ENCODE measurements at regions not wholly inside any gene's neighbourhood (a gene's known extent, or its start where the extent isn't known, plus 50 kb on each side); places are given as distances from the start of the nearest gene placed in this dataset.

DNA sequence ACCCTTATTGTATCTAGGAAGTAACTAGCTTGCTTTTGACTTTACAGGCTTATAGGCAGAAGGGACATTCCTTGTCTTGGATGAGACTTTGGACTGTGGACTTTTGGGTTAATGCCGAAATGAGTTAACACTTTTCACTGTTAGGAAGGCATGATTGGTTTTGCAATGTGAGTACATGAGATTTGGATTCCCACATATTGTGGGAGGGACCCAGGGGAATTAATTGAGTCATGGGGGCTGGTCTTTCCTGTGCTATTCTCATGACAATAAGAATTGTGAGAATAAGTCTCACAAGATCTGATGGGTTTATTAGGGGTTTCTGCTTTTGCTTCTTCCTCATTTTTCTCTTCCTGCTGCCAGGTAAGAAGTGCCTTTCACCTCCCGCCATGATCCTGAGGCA is 417.5 kb downstream of the HINT1 start:
- TF ChIP-seq, protein P1, sequence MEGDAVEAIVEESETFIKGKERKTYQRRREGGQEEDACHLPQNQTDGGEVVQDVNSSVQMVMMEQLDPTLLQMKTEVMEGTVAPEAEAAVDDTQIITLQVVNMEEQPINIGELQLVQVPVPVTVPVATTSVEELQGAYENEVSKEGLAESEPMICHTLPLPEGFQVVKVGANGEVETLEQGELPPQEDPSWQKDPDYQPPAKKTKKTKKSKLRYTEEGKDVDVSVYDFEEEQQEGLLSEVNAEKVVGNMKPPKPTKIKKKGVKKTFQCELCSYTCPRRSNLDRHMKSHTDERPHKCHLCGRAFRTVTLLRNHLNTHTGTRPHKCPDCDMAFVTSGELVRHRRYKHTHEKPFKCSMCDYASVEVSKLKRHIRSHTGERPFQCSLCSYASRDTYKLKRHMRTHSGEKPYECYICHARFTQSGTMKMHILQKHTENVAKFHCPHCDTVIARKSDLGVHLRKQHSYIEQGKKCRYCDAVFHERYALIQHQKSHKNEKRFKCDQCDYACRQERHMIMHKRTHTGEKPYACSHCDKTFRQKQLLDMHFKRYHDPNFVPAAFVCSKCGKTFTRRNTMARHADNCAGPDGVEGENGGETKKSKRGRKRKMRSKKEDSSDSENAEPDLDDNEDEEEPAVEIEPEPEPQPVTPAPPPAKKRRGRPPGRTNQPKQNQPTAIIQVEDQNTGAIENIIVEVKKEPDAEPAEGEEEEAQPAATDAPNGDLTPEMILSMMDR (IDR thresholded peaks at IDR 0.05), result no peak

DNA sequence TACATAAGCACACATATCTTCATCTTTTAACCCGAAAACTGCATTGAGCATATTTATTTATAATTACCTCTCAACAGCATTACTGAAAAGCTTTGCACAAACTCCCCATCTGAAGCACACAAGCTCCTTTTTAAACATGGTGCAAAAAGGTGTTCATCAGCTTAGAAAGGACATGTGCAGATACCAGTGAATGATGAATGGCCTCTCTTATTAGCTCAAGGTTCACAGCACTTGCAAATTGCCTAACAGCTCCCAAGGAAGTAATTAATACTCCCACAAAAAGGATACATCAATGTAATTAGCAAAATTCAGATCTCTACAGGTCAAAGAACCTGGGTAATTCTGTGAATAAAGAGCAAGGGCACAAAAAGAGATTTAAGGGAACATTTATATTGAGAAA is 422.0 kb downstream of the HINT1 start:
- TF ChIP-seq, protein P1 (IDR thresholded peaks at IDR 0.05), result no peak

DNA sequence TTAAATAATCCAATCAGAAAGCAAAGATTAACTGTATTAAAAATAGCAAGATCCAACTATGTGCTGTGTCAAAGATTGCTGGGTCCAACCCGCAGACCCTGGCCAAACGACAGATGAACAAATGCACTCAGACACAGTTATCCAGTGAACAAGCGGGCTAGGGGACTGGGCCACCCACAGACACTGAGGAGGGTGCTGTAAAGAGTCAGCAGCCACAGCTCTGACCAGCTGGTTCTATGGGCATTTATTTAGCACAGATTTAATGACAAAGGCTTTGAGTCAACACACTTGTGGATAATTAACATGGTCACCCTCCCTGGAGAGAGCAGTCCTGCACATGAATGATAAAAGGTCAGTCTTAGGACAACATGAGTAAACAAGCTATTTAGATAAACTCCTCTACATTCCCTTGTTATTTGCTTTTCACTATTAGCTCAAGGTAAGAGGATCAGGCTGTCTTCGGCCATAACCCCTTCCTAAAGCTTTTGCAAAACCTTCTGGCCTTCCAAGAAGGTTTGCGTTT is 424.9 kb downstream of the HINT1 start:
- TF ChIP-seq, protein P1 (IDR thresholded peaks at IDR 0.05), result no peak

DNA sequence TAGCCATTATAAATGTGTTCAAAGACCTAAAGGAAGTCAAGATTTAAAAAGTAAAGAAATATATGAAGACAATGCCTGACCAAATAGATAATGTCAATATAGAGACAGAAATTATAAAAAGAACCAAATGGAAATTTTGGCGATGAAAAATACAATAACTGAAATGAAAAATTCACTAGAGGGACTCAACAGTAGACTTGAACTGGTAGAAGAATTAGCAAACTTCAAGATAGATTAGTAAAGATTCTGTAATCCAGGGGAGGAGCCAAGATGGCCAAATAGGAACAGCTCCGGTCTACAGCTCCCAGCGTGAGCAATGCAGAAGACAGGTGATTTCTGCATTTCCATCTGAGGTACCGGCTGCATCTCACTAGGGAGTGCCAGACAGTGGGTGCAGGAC is 433.2 kb downstream of the HINT1 start:
- TF ChIP-seq, protein P1 (IDR thresholded peaks at IDR 0.05), result no peak

DNA sequence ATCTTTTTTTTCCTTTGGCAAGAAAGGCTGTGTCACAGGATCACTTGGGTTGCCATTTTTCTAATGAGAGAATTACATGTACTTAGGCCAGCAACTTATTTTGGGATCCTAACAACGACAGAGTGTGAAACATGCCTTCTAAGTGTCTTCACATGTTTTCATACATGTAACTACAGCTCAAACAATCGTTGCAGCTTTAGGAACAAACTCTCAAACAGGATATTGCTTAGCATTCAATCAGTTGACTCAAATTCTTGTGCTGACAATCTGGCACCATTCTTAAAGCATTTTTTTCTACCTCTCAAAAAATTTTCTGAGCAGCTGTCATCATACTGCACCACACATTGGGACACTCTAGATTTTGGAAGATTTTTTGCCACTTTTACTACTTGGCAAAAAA is 435.5 kb downstream of the HINT1 start:
- TF ChIP-seq, protein P1 (IDR thresholded peaks at IDR 0.05), result no peak

DNA sequence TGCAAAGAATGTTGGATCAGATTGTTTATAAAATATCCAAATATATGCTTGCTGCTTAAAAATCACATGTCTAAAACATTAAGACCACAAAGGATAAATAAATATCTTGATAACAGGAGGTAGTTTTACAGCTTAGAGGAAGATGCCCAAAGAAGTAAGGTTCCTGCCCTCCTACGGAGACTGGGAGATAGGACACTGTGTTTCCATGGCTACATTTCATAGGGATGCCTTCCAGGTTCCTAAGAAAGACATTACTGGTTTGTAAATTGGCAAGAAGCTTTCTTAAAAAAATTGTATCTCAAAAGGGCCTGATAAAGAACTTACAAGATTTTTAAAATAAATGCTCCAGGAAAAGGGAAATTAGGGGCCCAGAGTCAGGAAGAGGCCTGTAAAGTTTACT is 437.2 kb downstream of the HINT1 start:
- TF ChIP-seq, protein P1 (IDR thresholded peaks at IDR 0.05), result no peak

DNA sequence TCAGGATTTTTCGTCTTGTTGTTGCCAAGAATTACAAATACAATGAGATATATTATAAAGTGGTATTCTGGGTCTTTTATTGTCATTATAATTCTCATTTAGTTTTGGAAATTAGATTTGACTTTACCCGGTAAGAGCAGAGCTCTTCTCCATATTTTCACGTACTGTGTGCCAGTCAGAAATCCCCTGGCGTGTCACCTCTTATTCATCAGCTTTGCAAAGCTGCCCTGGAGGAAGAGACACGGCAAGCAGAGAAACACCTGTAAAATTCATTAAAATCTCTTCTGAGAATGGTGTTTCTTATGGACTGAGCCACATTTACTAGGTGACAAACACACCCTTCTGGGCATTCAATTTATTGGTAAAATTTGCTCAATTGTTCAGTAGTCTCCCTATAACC is 440.4 kb downstream of the HINT1 start:
- TF ChIP-seq, protein P1 (IDR thresholded peaks at IDR 0.05), result no peak

DNA sequence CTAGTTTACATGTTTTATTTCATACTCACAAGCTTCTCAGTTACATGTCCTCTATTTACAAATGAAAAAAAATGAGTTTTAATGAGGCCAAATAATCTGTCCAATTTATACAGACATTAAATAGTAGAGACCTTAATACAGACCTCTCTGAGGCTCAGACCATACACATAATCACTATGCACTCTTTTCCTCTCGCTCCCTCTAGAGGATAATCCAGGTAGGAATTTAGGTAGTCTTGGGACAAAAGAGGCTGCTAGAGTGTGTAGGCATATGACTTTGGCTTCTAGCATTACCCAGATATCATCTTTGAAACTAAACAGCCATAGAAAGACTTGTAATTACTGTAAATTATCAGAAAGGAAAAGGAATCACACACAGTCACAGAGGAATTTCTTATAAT is 444.7 kb downstream of the HINT1 start:
- TF ChIP-seq, protein P1 (IDR thresholded peaks at IDR 0.05), result peak; percentile 48

Measured in LNCAP (cell line).